ENCODE measurements at regions not wholly inside any gene's neighbourhood (a gene's known extent, or its start where the extent isn't known, plus 50 kb on each side); places are given as distances from the start of the nearest gene placed in this dataset.
"Not testable (repeated sequence)": the region's sequence is repeated elsewhere in the genome, so short reads cannot be mapped to it uniquely, and the experiment has no call there.

DNA sequence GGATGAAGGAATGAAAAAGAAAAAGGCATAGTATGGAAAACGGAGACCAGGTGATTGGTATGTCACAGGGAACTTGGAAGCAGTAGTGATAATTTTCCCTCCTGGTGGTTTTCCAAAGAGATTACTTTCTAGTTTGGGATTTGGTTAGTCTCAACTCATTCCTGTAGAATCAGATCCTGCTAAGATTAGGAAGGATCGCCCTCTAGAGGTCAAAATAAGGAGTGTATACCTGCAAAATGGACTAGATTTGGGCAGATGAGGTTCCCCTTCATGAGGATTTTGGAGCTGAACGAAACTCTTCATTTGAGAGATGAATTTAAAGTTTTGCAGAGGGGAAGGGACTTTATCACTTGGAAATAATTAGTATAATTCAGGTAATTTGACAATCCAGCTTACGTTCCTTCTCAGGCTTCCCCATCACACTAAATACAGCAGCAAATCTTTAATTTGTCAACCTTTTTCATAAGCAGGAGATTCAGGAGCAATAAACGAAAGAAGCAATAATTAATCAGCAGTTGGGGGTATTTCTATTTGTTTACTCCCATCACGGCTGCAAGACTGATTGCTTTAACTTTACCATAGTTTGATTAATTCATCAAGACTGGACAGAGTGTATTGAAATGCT is 65.2 kb downstream of the CCDC195 start:
- peak in 1 of 2 donors; percentile 10 for DNase-seq
- ATAC-seq = peak in 6 of 8 donors; percentile 50 to 70 (median 60)
- intact Hi-C loops (cut with DNase I) = loop anchor here in 9 of 10 donors (1.0 to 10.0 kb wide), 11 partner anchors 124 to 679 kb away; no protein-coding TSS in a partner anchor
- H3K36me3 ChIP-seq = no peaks in the 10 kb centered on the region
- TF ChIP-seq, protein P1, sequence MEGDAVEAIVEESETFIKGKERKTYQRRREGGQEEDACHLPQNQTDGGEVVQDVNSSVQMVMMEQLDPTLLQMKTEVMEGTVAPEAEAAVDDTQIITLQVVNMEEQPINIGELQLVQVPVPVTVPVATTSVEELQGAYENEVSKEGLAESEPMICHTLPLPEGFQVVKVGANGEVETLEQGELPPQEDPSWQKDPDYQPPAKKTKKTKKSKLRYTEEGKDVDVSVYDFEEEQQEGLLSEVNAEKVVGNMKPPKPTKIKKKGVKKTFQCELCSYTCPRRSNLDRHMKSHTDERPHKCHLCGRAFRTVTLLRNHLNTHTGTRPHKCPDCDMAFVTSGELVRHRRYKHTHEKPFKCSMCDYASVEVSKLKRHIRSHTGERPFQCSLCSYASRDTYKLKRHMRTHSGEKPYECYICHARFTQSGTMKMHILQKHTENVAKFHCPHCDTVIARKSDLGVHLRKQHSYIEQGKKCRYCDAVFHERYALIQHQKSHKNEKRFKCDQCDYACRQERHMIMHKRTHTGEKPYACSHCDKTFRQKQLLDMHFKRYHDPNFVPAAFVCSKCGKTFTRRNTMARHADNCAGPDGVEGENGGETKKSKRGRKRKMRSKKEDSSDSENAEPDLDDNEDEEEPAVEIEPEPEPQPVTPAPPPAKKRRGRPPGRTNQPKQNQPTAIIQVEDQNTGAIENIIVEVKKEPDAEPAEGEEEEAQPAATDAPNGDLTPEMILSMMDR (IDR thresholded peaks at IDR 0.05) = peak; percentile 52 to 88 (median 81)
- H3K27ac ChIP-seq = no peak overlapping the region
- peaks cover 0 to 11% (median 0%) of the 10 kb centered on the region in 11 donors for H3K9me3 ChIP-seq
- no peaks in the 10 kb centered on the region for H3K4me1 ChIP-seq
- 15 to 17% methylated on average over 6 of the region's 6 CpGs for WGBS, 2 donors
- peaks cover 0 to 5% (median 0%) of the 10 kb centered on the region in 7 donors for H3K27me3 ChIP-seq
- no peak overlapping the region for H3K4me3 ChIP-seq

DNA sequence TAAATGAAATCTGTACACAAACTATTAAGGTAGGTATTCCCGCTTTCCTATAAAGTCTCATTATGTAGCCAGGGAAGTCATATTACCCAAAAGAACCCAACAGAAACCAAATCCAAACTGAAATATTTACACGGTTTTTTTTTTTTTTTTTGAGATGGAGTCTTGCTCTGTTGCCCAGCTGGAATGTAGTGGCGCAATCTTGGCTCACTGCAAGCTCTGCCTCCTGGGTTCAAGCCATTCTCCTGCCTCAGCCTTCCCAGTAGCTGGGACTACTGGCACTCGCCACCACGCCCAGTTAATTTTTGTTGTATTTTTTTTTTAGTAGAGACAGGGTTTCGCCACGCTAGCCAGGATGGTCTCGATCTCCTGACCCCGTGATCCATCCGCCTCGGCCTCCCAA is 62.5 kb upstream of the CUL3 start:
- not testable (repeated sequence) for H3K27ac ChIP-seq, H3K4me3 ChIP-seq, H3K4me1 ChIP-seq, ATAC-seq, DNase-seq, H3K9me3 ChIP-seq, H3K27me3 ChIP-seq, H3K36me3 ChIP-seq
- WGBS, 2 donors = 92 to 93% methylated on average over 11 of the region's 11 CpGs
- intact Hi-C loops (cut with DNase I) = loop anchor here in 6 of 10 donors (1.0 to 10.0 kb wide), 5 partner anchors 127 to 290 kb away; no protein-coding TSS in a partner anchor

DNA sequence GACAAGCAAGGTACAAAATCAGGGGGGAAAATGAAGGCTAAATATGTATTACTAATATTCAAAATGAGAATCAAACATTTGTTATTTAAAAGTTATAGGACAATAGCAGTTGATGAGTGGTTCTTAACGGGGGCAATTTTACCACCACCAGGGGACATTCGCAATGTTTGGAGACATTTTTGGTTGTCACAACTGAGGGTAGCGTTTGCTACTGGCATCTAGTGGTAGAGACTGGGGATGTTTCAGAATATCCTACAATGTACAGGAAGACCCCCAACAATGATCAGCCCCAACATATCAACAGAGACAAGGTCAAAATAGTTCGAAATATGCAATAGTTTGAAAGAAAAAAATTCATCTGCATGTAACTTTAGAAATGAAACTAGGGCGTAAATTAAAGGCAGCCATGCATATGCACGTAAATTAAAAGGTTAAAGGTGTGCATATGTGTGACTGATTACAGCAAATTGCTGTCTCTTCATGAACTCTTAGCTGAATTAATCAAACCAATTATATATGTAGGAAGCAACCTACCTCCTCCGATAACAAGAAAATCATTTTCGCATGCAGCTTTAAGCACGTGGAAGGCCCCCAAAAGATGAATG is 61.2 kb upstream of the CUL3 start:
- intact Hi-C loops (cut with DNase I) = loop anchor here in 6 of 10 donors (1.0 to 10.0 kb wide), 5 partner anchors 128 to 289 kb away; no protein-coding TSS in a partner anchor

DNA sequence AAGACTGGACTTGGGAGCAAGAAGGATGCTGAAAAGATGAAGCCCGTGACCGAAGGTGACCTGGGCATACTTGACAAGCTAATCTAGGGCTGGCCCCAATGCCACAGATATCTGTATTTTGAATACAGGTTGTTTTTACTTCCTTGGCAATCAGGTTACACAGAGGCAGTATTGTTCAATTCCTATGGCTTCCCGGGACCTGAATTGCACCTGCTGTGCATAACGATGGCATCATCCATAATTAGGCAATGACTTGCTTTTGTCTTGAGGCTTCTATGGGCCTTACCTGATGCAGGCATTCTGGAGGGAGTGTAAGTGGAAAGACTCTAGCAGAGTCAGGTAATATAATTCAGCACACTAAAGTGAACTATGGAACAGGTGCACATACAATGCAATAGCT is 60.6 kb upstream of the CUL3 start:
- TF ChIP-seq, protein P1 (IDR thresholded peaks at IDR 0.05) = no peak
- intact Hi-C loops (cut with DNase I) = loop anchor here in 6 of 10 donors (1.0 to 10.0 kb wide), 5 partner anchors 129 to 288 kb away; no protein-coding TSS in a partner anchor
- H3K27ac ChIP-seq = no peak overlapping the region
- no peak for ATAC-seq
- WGBS, 2 donors = 71 to 79% methylated on average over 4 of the region's 4 CpGs
- H3K27me3 ChIP-seq = peaks cover 0 to 8% (median 5%) of the 10 kb centered on the region in 7 donors
- no peaks in the 10 kb centered on the region for H3K4me1 ChIP-seq
- H3K4me3 ChIP-seq = no peak overlapping the region
- no peaks in the 10 kb centered on the region for H3K9me3 ChIP-seq
- DNase-seq = no peak
- no peaks in the 10 kb centered on the region for H3K36me3 ChIP-seq

More for the DNA sequence above, 61.2 kb upstream of the CUL3 start:
- Histone ChIP-seq H3K9me3 (no peaks in the 10 kb centered on the region), H3K4me3 (no peak overlapping the region), H3K27me3 (peaks cover 0 to 8% (median 5%) of the 10 kb centered on the region in 7 donors), H3K4me1 (no peaks in the 10 kb centered on the region), H3K27ac (no peak overlapping the region), H3K36me3 (no peaks in the 10 kb centered on the region)
- 54% methylated on average over 9 of the region's 9 CpGs for WGBS, 2 donors
- TF ChIP-seq, protein P1 (IDR thresholded peaks at IDR 0.05) = peak in 7 of 9 donors; percentile 38 to 67 (median 49)
- DNase-seq (no peak), ATAC-seq (no peak)

All from heart right ventricle (tissue), 16 donors.